DOHH2 (cell line): ENCODE measurements at regions not wholly inside any gene's neighbourhood (a gene's known extent, or its start where the extent isn't known, plus 50 kb on each side); places are given as distances from the start of the nearest gene placed in this dataset.

ENCODE experiments used
- EZH2phosphoT487 ChIP-seq: fragments of 200-600 bp; sonication (generic); IDR thresholded peaks from 2 replicates; pipeline ENCODE4 v1.6.1; 2017; ENCODE audit warnings: borderline replicate concordance, mild to moderate bottlenecking, antibody characterized with exemption, low read length, moderate library complexity, mixed read lengths
- TF ChIP-seq, protein P1 (sequence below): fragments of 200-600 bp; sonication (generic); IDR thresholded peaks from one replicate; pipeline ENCODE4 v1.5.1; 2014; ENCODE audit warnings: antibody characterized with exemption, mild to moderate bottlenecking, low read depth, low read length; ENCODE audit not compliant: poor library complexity, severe bottlenecking

DNA sequence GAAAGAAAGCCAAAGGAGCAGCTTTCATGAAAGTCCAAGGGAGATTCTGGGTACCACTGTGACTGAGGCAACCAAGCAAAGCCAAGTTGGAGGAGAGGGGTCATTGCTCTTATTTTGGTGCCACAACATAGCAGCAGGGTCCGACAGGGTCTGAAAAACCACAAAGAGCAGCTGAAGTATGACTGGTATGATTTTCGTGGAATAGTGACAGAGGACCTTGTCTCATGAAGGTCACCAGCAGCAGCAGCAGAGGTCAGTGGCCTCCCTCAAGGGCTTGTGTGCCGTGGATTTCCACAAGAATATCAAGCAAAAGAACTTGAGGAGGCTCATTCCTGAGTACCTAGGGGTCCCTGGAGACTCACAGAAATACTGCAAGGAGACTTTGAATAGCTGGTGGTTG, 160.9 kb upstream of the SYT6 start:
- TF ChIP-seq, protein P1, sequence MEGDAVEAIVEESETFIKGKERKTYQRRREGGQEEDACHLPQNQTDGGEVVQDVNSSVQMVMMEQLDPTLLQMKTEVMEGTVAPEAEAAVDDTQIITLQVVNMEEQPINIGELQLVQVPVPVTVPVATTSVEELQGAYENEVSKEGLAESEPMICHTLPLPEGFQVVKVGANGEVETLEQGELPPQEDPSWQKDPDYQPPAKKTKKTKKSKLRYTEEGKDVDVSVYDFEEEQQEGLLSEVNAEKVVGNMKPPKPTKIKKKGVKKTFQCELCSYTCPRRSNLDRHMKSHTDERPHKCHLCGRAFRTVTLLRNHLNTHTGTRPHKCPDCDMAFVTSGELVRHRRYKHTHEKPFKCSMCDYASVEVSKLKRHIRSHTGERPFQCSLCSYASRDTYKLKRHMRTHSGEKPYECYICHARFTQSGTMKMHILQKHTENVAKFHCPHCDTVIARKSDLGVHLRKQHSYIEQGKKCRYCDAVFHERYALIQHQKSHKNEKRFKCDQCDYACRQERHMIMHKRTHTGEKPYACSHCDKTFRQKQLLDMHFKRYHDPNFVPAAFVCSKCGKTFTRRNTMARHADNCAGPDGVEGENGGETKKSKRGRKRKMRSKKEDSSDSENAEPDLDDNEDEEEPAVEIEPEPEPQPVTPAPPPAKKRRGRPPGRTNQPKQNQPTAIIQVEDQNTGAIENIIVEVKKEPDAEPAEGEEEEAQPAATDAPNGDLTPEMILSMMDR, result no peak
- TF ChIP-seq EZH2phosphoT487, result no peak
